Sigmoid colon (tissue), 6 donors: ENCODE measurements at regions not wholly inside any gene's neighbourhood (a gene's known extent, or its start where the extent isn't known, plus 50 kb on each side); places are given as distances from the start of the nearest gene placed in this dataset.

Experiments
- DNase-seq: peaks from one replicate; pipeline ENCODE4 v3.0.0-alpha.2; 2019
- H3K27ac ChIP-seq, 4 donors: fragments of 200-600 bp; sonication (generic); one replicate each; pipeline ENCODE4 v1.5.1; 2016 to 2019; ENCODE audit warnings: mild to moderate bottlenecking in 1 of 4
- H3K27me3 ChIP-seq, 3 donors: fragments of 200-600 bp; sonication (generic); one replicate each; pipeline ENCODE4 v1.5.1; 2019; ENCODE audit warnings: mild to moderate bottlenecking in 1 of 3
- H3K36me3 ChIP-seq, 4 donors: fragments of 200-600 bp; sonication (generic); one replicate each; pipeline ENCODE4 v1.5.1; 2016 to 2019
- H3K4me1 ChIP-seq, 4 donors: fragments of 200-600 bp; sonication (generic); one replicate each; pipeline ENCODE4 v1.5.1; 2017 to 2019
- H3K4me3 ChIP-seq, 4 donors: fragments of 200-600 bp; sonication (generic); one replicate each; pipeline ENCODE4 v1.5.1; 2017 to 2019; ENCODE audit warnings: mild to moderate bottlenecking in 2 of 4, moderate library complexity in 1 of 4
- H3K9me3 ChIP-seq, 4 donors: fragments of 200-600 bp in 3 of 4; sonication (generic) in 3 of 4; one replicate each; pipeline versions ENCODE4 v1.5.1 to v1.6.1; 2013 to 2019
- CTCF ChIP-seq, 4 experiments: fragments of 450-650 bp in 3 of 4; fragments of 200-600 bp in 1 of 4; IDR thresholded peaks; one replicate each; pipeline ENCODE4 v1.5.1; 2016 to 2019; ENCODE audit warnings: antibody characterized with exemption in 4 of 4, mild to moderate bottlenecking in 3 of 4, moderate library complexity in 2 of 4
- EP300 ChIP-seq, 4 donors: sonication (generic); formaldehyde crosslinking; IDR thresholded peaks; one replicate each; pipeline ENCODE4 v1.6.1; 2017; ENCODE audit warnings: antibody characterized with exemption in 4 of 4
- POLR2A ChIP-seq, 2 donors: fragments of 450-650 bp; IDR thresholded peaks; one replicate each; pipeline ENCODE4 v1.6.1; 2016; ENCODE audit warnings: antibody characterized with exemption in 2 of 2, mild to moderate bottlenecking in 2 of 2, moderate library complexity in 2 of 2
- POLR2AphosphoS5 ChIP-seq, 4 donors: sonication (generic); formaldehyde crosslinking; IDR thresholded peaks; one replicate each; pipeline ENCODE4 v1.6.1; 2017; ENCODE audit warnings: antibody characterized with exemption in 4 of 4
- WGBS, 2 donors: extraction: QIAGEN DNeasy Blood & Tissue Kit; methylation state at CpG; one replicate each; pipeline ENCODE4 v1.1.7; 2013; 5-methylcytosine and 5-hydroxymethylcytosine counted together
- intact Hi-C: fragments of 100-400 bp; cut with DNase I; formaldehyde crosslinking; loops from one replicate; pipeline ENCODE4 v1.15.1; 2023
- donor health status: healthy with polysubstance abuse.
- donor health status: healthy.

GRCh38 chr20:5492937-5493336 is 117.9 kb downstream of the GPCPD1 start:
- Histone ChIP-seq H3K4me1 (no peaks in the 10 kb centered on the region), H3K27me3 (no peaks in the 10 kb centered on the region), H3K27ac (no peak overlapping the region), H3K4me3 (no peak overlapping the region), H3K36me3 (peaks cover 0 to 8% (median 0%) of the 10 kb centered on the region in 4 donors), H3K9me3 (peaks cover 0 to 8% (median 0%) of the 10 kb centered on the region in 4 donors)
- WGBS, 2 donors, result 85 to 93% methylated on average over 5 of the region's 5 CpGs
- intact Hi-C loops, result no loop called here
- no peak for DNase-seq
- TF ChIP-seq CTCF (IDR thresholded peaks at IDR 0.05) (no peak), POLR2AphosphoS5 (IDR thresholded peaks at IDR 0.05) (no peak), POLR2A (IDR thresholded peaks at IDR 0.05) (no peak), EP300 (IDR thresholded peaks at IDR 0.05) (no peak)

- 21 to 66% methylated on average over 3 of the region's 3 CpGs for WGBS, 2 donors
- Histone ChIP-seq H3K36me3 (peaks cover 0 to 3% (median 0%) of the 10 kb centered on the region in 4 donors), H3K4me3 (no peak overlapping the region), H3K9me3 (peaks cover 0 to 8% (median 0%) of the 10 kb centered on the region in 4 donors), H3K27ac (no peak overlapping the region), H3K27me3 (no peaks in the 10 kb centered on the region), H3K4me1 (no peaks in the 10 kb centered on the region)
- TF ChIP-seq POLR2A (IDR thresholded peaks at IDR 0.05) (no peak), CTCF (IDR thresholded peaks at IDR 0.05) (no peak), EP300 (IDR thresholded peaks at IDR 0.05) (no peak), POLR2AphosphoS5 (IDR thresholded peaks at IDR 0.05) (no peak)
- no peak for DNase-seq
- intact Hi-C loops, result no loop called here
Observed at GRCh38 chr20:5491455-5491854, 119.4 kb downstream of the GPCPD1 start.

GRCh38 chr20:5489601-5490000 is 121.2 kb downstream of the GPCPD1 start:
- peaks cover 0 to 3% (median 0%) of the 10 kb centered on the region in 4 donors for H3K9me3 ChIP-seq
- intact Hi-C loops, result no loop called here
- no peak overlapping the region for H3K27ac ChIP-seq
- no peak for DNase-seq
- no peaks in the 10 kb centered on the region for H3K4me1 ChIP-seq
- TF ChIP-seq CTCF (IDR thresholded peaks at IDR 0.05) (no peak), POLR2A (IDR thresholded peaks at IDR 0.05) (no peak), POLR2AphosphoS5 (IDR thresholded peaks at IDR 0.05) (no peak), EP300 (IDR thresholded peaks at IDR 0.05) (no peak)
- H3K27me3 ChIP-seq, result no peaks in the 10 kb centered on the region
- H3K36me3 ChIP-seq, result no peaks in the 10 kb centered on the region
- WGBS, 2 donors, result 63 to 94% methylated on average over 1 of the region's 1 CpG
- H3K4me3 ChIP-seq, result no peak overlapping the region

GRCh38 chr20:5488823-5489222 is 122.0 kb downstream of the GPCPD1 start:
- Histone ChIP-seq H3K9me3 (peaks cover 0 to 3% (median 0%) of the 10 kb centered on the region in 4 donors), H3K4me1 (no peaks in the 10 kb centered on the region), H3K4me3 (no peak overlapping the region), H3K27me3 (no peaks in the 10 kb centered on the region), H3K36me3 (no peaks in the 10 kb centered on the region), H3K27ac (no peak overlapping the region)
- intact Hi-C loops, result no loop called here
- TF ChIP-seq POLR2A (IDR thresholded peaks at IDR 0.05) (no peak), POLR2AphosphoS5 (IDR thresholded peaks at IDR 0.05) (no peak), CTCF (IDR thresholded peaks at IDR 0.05) (no peak), EP300 (IDR thresholded peaks at IDR 0.05) (no peak)
- no peak for DNase-seq
- 44 to 84% methylated on average over 2 of the region's 2 CpGs for WGBS, 2 donors

GRCh38 chr20:5486377-5487054 is 124.3 kb downstream of the GPCPD1 start:
- intact Hi-C loops, result no loop called here
- H3K27me3 ChIP-seq, result no peaks in the 10 kb centered on the region
- no peak for DNase-seq
- H3K27ac ChIP-seq, result no peak overlapping the region
- 73 to 93% methylated on average over 5 of the region's 5 CpGs for WGBS, 2 donors
- H3K36me3 ChIP-seq, result no peaks in the 10 kb centered on the region
- H3K9me3 ChIP-seq, result no peaks in the 10 kb centered on the region
- H3K4me3 ChIP-seq, result no peak overlapping the region
- H3K4me1 ChIP-seq, result no peaks in the 10 kb centered on the region
- TF ChIP-seq POLR2A (IDR thresholded peaks at IDR 0.05) (no peak), CTCF (IDR thresholded peaks at IDR 0.05) (no peak), EP300 (IDR thresholded peaks at IDR 0.05) (no peak), POLR2AphosphoS5 (IDR thresholded peaks at IDR 0.05) (no peak)
